ENCODE measurements at regions not wholly inside any gene's neighbourhood (a gene's known extent, or its start where the extent isn't known, plus 50 kb on each side); places are given as distances from the start of the nearest gene placed in this dataset.

- H3K27ac ChIP-seq (ENCODE audit: low read depth, low read length) = no peak overlapping the region
- no peak overlapping the region for H3K4me2 ChIP-seq (ENCODE audit: low read length)
- no peaks in the 10 kb centered on the region for H3K9me3 ChIP-seq (ENCODE audit: insufficient read depth, low read depth, low read length)
- no peaks in the 10 kb centered on the region for H3K4me1 ChIP-seq (ENCODE audit: insufficient read depth, low read length)
- no peak overlapping the region for H3K27ac Mint-ChIP-seq (ENCODE audit: unreplicated experiment)
- H3K79me2 ChIP-seq (ENCODE audit: insufficient read depth, low read length) = no peaks in the 10 kb centered on the region
- H3K27me3 Mint-ChIP-seq (ENCODE audit: low read depth, unreplicated experiment) = peaks cover 62% of the 10 kb centered on the region
- no peak overlapping the region for H2AFZ ChIP-seq (ENCODE audit: low read depth, low read length)
- H3K27me3 ChIP-seq (ENCODE audit: insufficient read depth, low read length) = no peaks in the 10 kb centered on the region
- H3K36me3 Mint-ChIP-seq (ENCODE audit: low read depth, unreplicated experiment) = no peaks in the 10 kb centered on the region
- no peak for TF ChIP-seq CTCF (IDR thresholded peaks at IDR 0.05; ENCODE audit: insufficient read depth, low read depth, low read length)
- TF ChIP-seq EZH2 (IDR thresholded peaks at IDR 0.05; ENCODE audit: insufficient read depth, low read length) = no peak
- DNase-seq (ENCODE audit: low read depth) = no peak
- FAIRE-seq = no peak
- no peaks in the 10 kb centered on the region for H3K36me3 ChIP-seq (ENCODE audit: insufficient read depth, low read length)
- no peak overlapping the region for H3K9ac ChIP-seq (ENCODE audit: low read length)
- H3K9me3 Mint-ChIP-seq (ENCODE audit: unreplicated experiment) = no peaks in the 10 kb centered on the region
- H3K4me3 Mint-ChIP-seq (ENCODE audit: unreplicated experiment) = no peak overlapping the region
- no peak overlapping the region for H3K4me3 ChIP-seq (ENCODE audit: insufficient read depth, low read depth, low read length)
- H3K4me1 Mint-ChIP-seq (ENCODE audit: low read depth, unreplicated experiment) = peaks cover 7% of the 10 kb centered on the region
- H4K20me1 ChIP-seq (ENCODE audit: insufficient read depth, low read length) = no peaks in the 10 kb centered on the region
Observed at GRCh38 chr13:112143046-112143752, 76.2 kb downstream of the SOX1 start.

- H3K36me3 Mint-ChIP-seq (ENCODE audit: low read depth, unreplicated experiment) = no peaks in the 10 kb centered on the region
- peak overlapping the region; percentile 2 for H3K27ac Mint-ChIP-seq (ENCODE audit: unreplicated experiment)
- no peak overlapping the region for H2AFZ ChIP-seq (ENCODE audit: low read depth, low read length)
- H3K4me3 Mint-ChIP-seq (ENCODE audit: unreplicated experiment) = no peak overlapping the region
- no peak for DNase-seq (ENCODE audit: low read depth)
- no peak overlapping the region for H3K4me3 ChIP-seq (ENCODE audit: insufficient read depth, low read depth, low read length)
- H3K9ac ChIP-seq (ENCODE audit: low read length) = no peak overlapping the region
- no peaks in the 10 kb centered on the region for H3K9me3 ChIP-seq (ENCODE audit: insufficient read depth, low read depth, low read length)
- H3K27me3 ChIP-seq (ENCODE audit: insufficient read depth, low read length) = no peaks in the 10 kb centered on the region
- no peaks in the 10 kb centered on the region for H4K20me1 ChIP-seq (ENCODE audit: insufficient read depth, low read length)
- no peak overlapping the region for H3K4me2 ChIP-seq (ENCODE audit: low read length)
- FAIRE-seq = no peak
- peaks cover 3% of the 10 kb centered on the region for H3K9me3 Mint-ChIP-seq (ENCODE audit: unreplicated experiment)
- no peaks in the 10 kb centered on the region for H3K79me2 ChIP-seq (ENCODE audit: insufficient read depth, low read length)
- H3K27me3 Mint-ChIP-seq (ENCODE audit: low read depth, unreplicated experiment) = peaks cover 57% of the 10 kb centered on the region
- H3K27ac ChIP-seq (ENCODE audit: low read depth, low read length) = no peak overlapping the region
- H3K4me1 Mint-ChIP-seq (ENCODE audit: low read depth, unreplicated experiment) = peaks cover 7% of the 10 kb centered on the region
- H3K36me3 ChIP-seq (ENCODE audit: insufficient read depth, low read length) = no peaks in the 10 kb centered on the region
- TF ChIP-seq CTCF (IDR thresholded peaks at IDR 0.05; ENCODE audit: insufficient read depth, low read depth, low read length) (no peak), EZH2 (IDR thresholded peaks at IDR 0.05; ENCODE audit: insufficient read depth, low read length) (no peak)
- no peaks in the 10 kb centered on the region for H3K4me1 ChIP-seq (ENCODE audit: insufficient read depth, low read length)
Observed at GRCh38 chr13:112143753-112144615, 77.0 kb downstream of the SOX1 start.

Measured in astrocyte (in vitro differentiated cells and primary cell).